Stimulated activated CD8-positive, alpha-beta memory T cell treated with anti-CD3 and anti-CD28 coated beads, Interleukin-7, amount 100 ng/mL, for 4 hours (primary cell): ENCODE measurements at regions not wholly inside any gene's neighbourhood (a gene's known extent, or its start where the extent isn't known, plus 50 kb on each side); places are given as distances from the start of the nearest gene placed in this dataset.
A peak's percentile ranks its signal among the peaks of the same experiment; 100 is the strongest.
"Not testable (repeated sequence)": the region's sequence is repeated elsewhere in the genome, so short reads cannot be mapped to it uniquely, and the experiment has no call there.

ENCODE experiments used
- DNase-seq, 2 donors: peaks; one replicate each; pipeline ENCODE4 v3.0.0-alpha.2; 2020; ENCODE audit warnings: low read depth in 2 of 2

GRCh38 chr20:28562510-28562898 is 2695.0 kb upstream of the DEFB115 start:
- DNase-seq, result no peak

- not testable (repeated sequence) for DNase-seq
Measured at GRCh38 chr20:28562899-28563521, 2694.5 kb upstream of the DEFB115 start.

GRCh38 chr20:28564024-28564423 is 2693.4 kb upstream of the DEFB115 start:
- not testable (repeated sequence) for DNase-seq

GRCh38 chr20:28564688-28565463 is 2692.6 kb upstream of the DEFB115 start:
- DNase-seq, result not testable (repeated sequence)

GRCh38 chr20:28575991-28576390 is 2681.5 kb upstream of the DEFB115 start:
- not testable (repeated sequence) for DNase-seq

- DNase-seq, result not testable (repeated sequence)
Measured at GRCh38 chr20:28591680-28592079, 2665.8 kb upstream of the DEFB115 start.

- DNase-seq, result not testable (repeated sequence)
Measured at GRCh38 chr20:28593383-28593782, 2664.1 kb upstream of the DEFB115 start.

- not testable (repeated sequence) for DNase-seq
Measured at GRCh38 chr20:28594476-28594875, 2663.0 kb upstream of the DEFB115 start.

GRCh38 chr20:28602006-28602402 is 2655.5 kb upstream of the DEFB115 start:
- DNase-seq, result not testable (repeated sequence)

- DNase-seq, result peak; percentile 65 to 72
Measured at GRCh38 chr20:28602403-28603217, 2654.9 kb upstream of the DEFB115 start.

GRCh38 chr20:28603218-28603577 is 2654.3 kb upstream of the DEFB115 start:
- not testable (repeated sequence) for DNase-seq

GRCh38 chr20:28616354-28616753 is 2641.1 kb upstream of the DEFB115 start:
- no peak for DNase-seq

- DNase-seq, result not testable (repeated sequence)
Measured at GRCh38 chr20:28619956-28620651, 2637.4 kb upstream of the DEFB115 start.

GRCh38 chr20:28625112-28625511 is 2632.4 kb upstream of the DEFB115 start:
- not testable (repeated sequence) for DNase-seq

GRCh38 chr20:28640831-28641230 is 2616.6 kb upstream of the DEFB115 start:
- DNase-seq, result not testable (repeated sequence)
